ENCODE measurements at regions not wholly inside any gene's neighbourhood (a gene's known extent, or its start where the extent isn't known, plus 50 kb on each side); places are given as distances from the start of the nearest gene placed in this dataset.
A peak's percentile ranks its signal among the peaks of the same experiment; 100 is the strongest.

DNA sequence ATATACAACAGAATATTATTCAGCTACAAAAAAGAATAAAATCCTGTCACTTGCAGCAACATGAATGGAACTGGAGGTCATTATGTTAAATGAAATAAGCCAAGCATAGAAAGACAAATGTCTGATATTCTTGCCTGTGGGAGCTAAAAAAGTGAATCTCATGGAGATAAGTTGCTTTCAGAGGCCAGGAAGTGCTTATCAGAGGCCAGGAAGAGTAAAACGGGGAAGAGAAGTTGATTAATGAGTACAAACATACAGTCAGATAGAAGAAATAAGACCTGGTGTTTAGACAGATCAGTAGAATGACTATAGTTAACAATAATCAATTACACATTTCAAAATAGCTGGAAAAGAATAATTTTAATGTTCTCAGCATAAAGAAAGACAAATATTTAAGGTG is 54.4 kb upstream of the CPHXL start:
- no peak for TF ChIP-seq CTCF (IDR thresholded peaks at IDR 0.05)
- TF ChIP-seq POLR2A (IDR thresholded peaks at IDR 0.05), result no peak
- Histone ChIP-seq H3K9me3 (no peaks in the 10 kb centered on the region), H3K27ac (no peak overlapping the region), H3K36me3 (no peaks in the 10 kb centered on the region), H3K27me3 (peaks cover 0 to 59% (median 0%) of the 10 kb centered on the region in 4 donors), H3K4me3 (no peak overlapping the region), H3K4me1 (no peaks in the 10 kb centered on the region)
- intact Hi-C loops (cut with DNase I), result no loop called here
- no peak for DNase-seq
- WGBS, 2 donors, result 9 to 14% methylated on average over 1 of the region's 1 CpG

DNA sequence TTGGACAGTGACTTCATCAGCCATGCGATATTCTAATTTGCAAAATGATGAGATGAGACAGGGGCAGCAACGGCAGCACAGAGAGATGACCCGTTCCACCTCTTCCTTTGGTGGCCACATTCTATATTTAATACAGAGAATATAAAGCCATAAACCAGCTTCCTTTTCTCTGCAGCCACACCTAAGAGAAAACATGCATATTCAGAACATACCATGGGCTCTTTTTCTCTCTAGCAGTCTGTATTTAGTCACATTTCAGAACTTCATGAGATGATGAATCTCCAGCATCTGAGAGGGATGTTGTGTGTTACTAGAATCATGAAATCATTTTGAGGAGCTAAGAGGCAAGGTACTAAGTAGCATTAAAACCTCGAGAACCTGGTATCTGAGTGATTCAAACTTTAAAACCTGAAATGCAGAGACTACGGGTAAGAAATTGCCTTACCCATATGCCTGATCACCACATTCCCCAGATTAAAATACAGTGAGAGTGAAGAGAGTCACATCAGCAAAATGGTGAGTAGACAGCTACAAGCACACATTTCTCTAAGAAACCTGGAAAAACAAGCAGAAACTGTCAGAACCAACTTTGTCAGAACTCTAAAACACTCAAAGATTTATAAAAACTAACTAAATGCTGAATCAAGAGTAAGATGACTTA is 55.5 kb upstream of the CPHXL start:
- H3K36me3 ChIP-seq, result no peaks in the 10 kb centered on the region
- no peak for DNase-seq
- H3K27ac ChIP-seq, result no peak overlapping the region
- no peaks in the 10 kb centered on the region for H3K4me1 ChIP-seq
- peaks cover 0 to 61% (median 0%) of the 10 kb centered on the region in 4 donors for H3K27me3 ChIP-seq
- H3K4me3 ChIP-seq, result no peak overlapping the region
- no peaks in the 10 kb centered on the region for H3K9me3 ChIP-seq
- WGBS, 2 donors, result 56 to 67% methylated on average over 5 of the region's 5 CpGs
- intact Hi-C loops (cut with DNase I), result no loop called here
- TF ChIP-seq POLR2A (IDR thresholded peaks at IDR 0.05) (no peak), CTCF (IDR thresholded peaks at IDR 0.05) (no peak)

DNA sequence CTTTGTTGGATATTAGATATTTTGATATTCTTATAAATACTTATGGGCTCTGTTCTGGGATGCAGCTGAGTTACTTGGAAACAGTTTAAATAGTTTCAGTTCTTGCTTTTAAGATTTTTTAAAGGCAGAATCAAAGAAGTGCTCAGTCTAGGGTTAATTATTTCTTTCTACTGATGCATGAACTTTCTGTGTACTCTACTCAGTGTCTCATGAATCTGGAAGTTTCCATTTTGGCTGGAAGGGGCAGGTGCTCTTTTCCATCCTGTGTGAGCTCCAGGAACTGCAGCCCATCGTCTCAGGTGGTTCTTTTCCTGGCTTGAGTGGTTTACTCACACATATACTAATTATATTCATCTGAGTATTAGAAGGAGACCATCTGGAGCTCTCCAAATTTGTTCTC is 61.1 kb upstream of the CPHXL start:
- Histone ChIP-seq H3K4me3 (no peak overlapping the region), H3K9me3 (no peaks in the 10 kb centered on the region), H3K36me3 (no peaks in the 10 kb centered on the region), H3K4me1 (no peaks in the 10 kb centered on the region), H3K27ac (no peak overlapping the region), H3K27me3 (peaks cover 0 to 30% (median 0%) of the 10 kb centered on the region in 4 donors)
- no peak for DNase-seq
- intact Hi-C loops (cut with DNase I), result no loop called here
- no peak for TF ChIP-seq POLR2A (IDR thresholded peaks at IDR 0.05)
- 28 to 36% methylated on average over 1 of the region's 1 CpG for WGBS, 2 donors

GRCh38 chr16:75789237-75789636 is 62.9 kb upstream of the CPHXL start:
- no peaks in the 10 kb centered on the region for H3K4me1 ChIP-seq
- H3K27ac ChIP-seq, result no peak overlapping the region
- TF ChIP-seq POLR2A (IDR thresholded peaks at IDR 0.05) (no peak), CTCF (IDR thresholded peaks at IDR 0.05) (peak; percentile 60 to 82 (median 70))
- peaks cover 0 to 17% (median 0%) of the 10 kb centered on the region in 4 donors for H3K27me3 ChIP-seq
- whole genome bisulfite sequencing, 2 donors, result 10 to 12% methylated on average over 4 of the region's 4 CpGs
- no peak for DNase-seq
- no peak overlapping the region for H3K4me3 ChIP-seq
- intact Hi-C loops (cut with DNase I), result no loop called here
- no peaks in the 10 kb centered on the region for H3K36me3 ChIP-seq
- no peaks in the 10 kb centered on the region for H3K9me3 ChIP-seq

GRCh38 chr16:75792771-75793492 is 66.6 kb upstream of the CPHXL start:
- Histone ChIP-seq H3K27ac (no peak overlapping the region), H3K4me3 (no peak overlapping the region), H3K9me3 (no peaks in the 10 kb centered on the region), H3K36me3 (no peaks in the 10 kb centered on the region), H3K27me3 (no peaks in the 10 kb centered on the region), H3K4me1 (no peaks in the 10 kb centered on the region)
- 63 to 68% methylated on average over 7 of the region's 7 CpGs for WGBS, 2 donors
- intact Hi-C loops (cut with DNase I), result loop anchor here (10.0 kb wide), 1 partner anchor 1372 kb away; no protein-coding TSS in a partner anchor
- TF ChIP-seq CTCF (IDR thresholded peaks at IDR 0.05), result no peak
- TF ChIP-seq POLR2A (IDR thresholded peaks at IDR 0.05), result no peak
- DNase-seq, result no peak
